BLaER1 treated with 17β-estradiol and CSF1 and Interleukin-3, amounts not matched to agents 10 nM and 100 nM (cell line): ENCODE measurements at regions not wholly inside any gene's neighbourhood (a gene's known extent, or its start where the extent isn't known, plus 50 kb on each side); places are given as distances from the start of the nearest gene placed in this dataset.

Experiments used
- H3K27ac ChIP-seq, 11 experiments: shearing (Covaris generic); formaldehyde crosslinking; 2 replicates each; pipeline ENCODE4 v1.8.1; 2022
- H3K27me3 ChIP-seq, 11 experiments: shearing (Covaris generic); formaldehyde crosslinking; 2 replicates each; pipeline ENCODE4 v1.8.1; 2022
- H3K36me3 ChIP-seq, 11 experiments: shearing (Covaris generic); formaldehyde crosslinking; 2 replicates each; pipeline ENCODE4 v1.8.1; 2022
- H3K4me1 ChIP-seq, 10 experiments: shearing (Covaris generic); formaldehyde crosslinking; 2 replicates each; pipeline ENCODE4 v1.8.1; 2022
- H3K4me2 ChIP-seq, 11 experiments: shearing (Covaris generic); formaldehyde crosslinking; 2 replicates each; pipeline ENCODE4 v1.8.1; 2022
- H3K4me3 ChIP-seq, 10 experiments: shearing (Covaris generic); formaldehyde crosslinking; 2 replicates each; pipeline ENCODE4 v1.8.1; 2022
- H3K9ac ChIP-seq, 11 experiments: shearing (Covaris generic); formaldehyde crosslinking; 2 replicates each; pipeline ENCODE4 v1.8.1; 2022
- H3K9me3 ChIP-seq, 11 experiments: shearing (Covaris generic); formaldehyde crosslinking; replicated peaks in 1 of 11; 2 replicates each; pipeline ENCODE4 v1.8.1; 2022
- H4K20me1 ChIP-seq, 11 experiments: shearing (Covaris generic); formaldehyde crosslinking; 2 replicates each; pipeline ENCODE4 v1.8.1; 2022
- Cebpa-rat ChIP-seq, 11 experiments: shearing (Covaris generic); IDR thresholded peaks; 2 replicates each; pipeline ENCODE4 v1.8.1; 2022

DNA sequence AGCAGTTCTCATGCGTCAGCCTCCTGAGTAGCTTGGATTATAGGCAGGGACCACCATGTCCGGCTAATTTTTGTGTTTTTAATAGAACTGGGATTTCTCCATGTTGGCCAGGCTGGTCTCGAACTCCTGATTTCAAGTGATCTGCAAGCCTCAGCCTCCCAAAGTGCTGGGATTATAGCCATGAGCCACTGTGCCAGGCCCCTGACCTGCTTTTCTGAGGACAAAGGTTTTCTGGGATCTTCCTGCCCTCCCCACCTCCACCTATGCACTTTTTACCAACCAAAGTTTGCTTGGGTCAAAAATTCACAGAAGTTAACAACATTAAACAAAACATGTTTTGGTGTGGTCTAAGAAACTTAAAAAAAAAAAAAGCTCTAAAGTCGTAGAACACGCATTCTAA lies 259.9 kb downstream of the HAUS1 start:
- peaks cover 10 to 15% (median 11%) of the 10 kb centered on the region in 11 experiments for H3K9me3 ChIP-seq
- no peak overlapping the region for H3K4me2 ChIP-seq
- no peak overlapping the region for H3K4me3 ChIP-seq
- H3K27ac ChIP-seq, result no peak overlapping the region
- H3K27me3 ChIP-seq, result no peaks in the 10 kb centered on the region
- H3K36me3 ChIP-seq, result peaks cover 6 to 86% (median 45%) of the 10 kb centered on the region in 11 experiments; a peak in 18 of 22 replicates
- H4K20me1 ChIP-seq, result peaks cover 0 to 36% (median 6%) of the 10 kb centered on the region in 11 experiments; a peak in 8 of 22 replicates
- no peak overlapping the region for H3K9ac ChIP-seq
- H3K4me1 ChIP-seq, result peaks cover 4 to 16% (median 15%) of the 10 kb centered on the region in 10 experiments
- no peak for TF ChIP-seq Cebpa-rat (IDR thresholded peaks at IDR 0.05)

DNA sequence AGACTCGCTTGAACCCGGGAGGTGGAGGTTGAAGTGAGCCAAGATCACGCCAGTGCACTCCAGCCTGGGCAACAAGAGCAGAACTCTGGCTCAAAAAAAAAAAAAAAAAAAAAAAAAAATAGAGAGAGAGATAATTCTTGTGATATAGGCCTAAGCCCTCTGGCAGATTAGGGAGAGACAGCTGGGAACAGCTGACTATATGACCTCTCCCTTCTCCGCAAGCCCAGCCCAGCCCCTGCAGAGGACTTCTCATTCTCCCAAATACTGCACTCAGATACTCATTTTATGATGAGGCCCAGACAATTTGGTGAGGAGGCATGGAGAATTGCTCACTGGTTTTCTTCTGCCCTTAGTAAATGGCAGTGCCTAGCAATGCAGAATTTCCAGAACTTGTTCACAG lies 262.0 kb downstream of the HAUS1 start:
- no peak overlapping the region for H3K9ac ChIP-seq
- H3K27ac ChIP-seq, result no peak overlapping the region
- peaks cover 0 to 78% (median 26%) of the 10 kb centered on the region in 11 experiments; a peak in 15 of 22 replicates for H3K36me3 ChIP-seq
- no peak overlapping the region for H3K4me3 ChIP-seq
- H3K4me2 ChIP-seq, result no peak overlapping the region
- peaks cover 0 to 57% (median 25%) of the 10 kb centered on the region in 11 experiments; a peak in 14 of 22 replicates for H4K20me1 ChIP-seq
- no peaks in the 10 kb centered on the region for H3K27me3 ChIP-seq
- peaks cover 0 to 15% (median 11%) of the 10 kb centered on the region in 10 experiments; a peak in 8 of 20 replicates for H3K4me1 ChIP-seq
- H3K9me3 ChIP-seq, result no peaks in the 10 kb centered on the region
- no peak for TF ChIP-seq Cebpa-rat (IDR thresholded peaks at IDR 0.05)

DNA sequence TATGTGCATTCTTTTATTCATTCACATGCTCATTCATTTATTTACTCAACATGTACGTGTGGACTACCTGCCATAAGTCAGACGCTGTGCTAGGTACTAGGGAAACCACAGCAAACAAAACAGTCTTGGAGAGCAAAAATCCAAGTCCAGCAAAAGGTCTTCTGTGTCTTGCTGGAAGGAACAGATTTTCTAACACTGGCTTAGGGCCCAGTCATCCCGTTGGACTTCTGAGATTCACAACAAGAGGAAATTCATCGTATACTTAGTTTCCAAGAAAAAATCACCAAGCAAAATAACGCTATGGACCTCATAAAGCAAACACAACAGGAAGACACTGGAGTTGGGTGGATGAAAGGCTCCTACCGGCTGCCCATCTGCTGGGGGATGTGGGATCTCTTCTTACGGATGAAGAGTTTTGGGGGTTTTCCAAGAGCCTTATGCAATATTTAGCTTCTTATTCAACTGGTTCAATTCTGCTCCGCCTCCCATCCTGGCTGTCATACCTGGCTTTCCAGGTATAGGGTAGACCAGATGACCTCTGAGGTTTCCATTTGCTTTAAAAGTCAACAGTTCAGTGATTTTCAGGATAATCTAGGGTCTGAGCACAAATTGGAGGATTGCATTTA lies 262.7 kb downstream of the HAUS1 start:
- no peaks in the 10 kb centered on the region for H3K9me3 ChIP-seq
- no peaks in the 10 kb centered on the region for H3K27me3 ChIP-seq
- TF ChIP-seq Cebpa-rat (IDR thresholded peaks at IDR 0.05), result no peak
- H3K27ac ChIP-seq, result no peak overlapping the region
- no peak overlapping the region for H3K4me2 ChIP-seq
- no peak overlapping the region for H3K9ac ChIP-seq
- no peak overlapping the region for H3K4me3 ChIP-seq
- H3K36me3 ChIP-seq, result peaks cover 0 to 77% (median 29%) of the 10 kb centered on the region in 11 experiments; a peak in 15 of 22 replicates
- H3K4me1 ChIP-seq, result peaks cover 0 to 11% (median 6%) of the 10 kb centered on the region in 10 experiments; a peak in 9 of 20 replicates
- H4K20me1 ChIP-seq, result peaks cover 0 to 60% (median 31%) of the 10 kb centered on the region in 11 experiments; a peak in 17 of 22 replicates

DNA sequence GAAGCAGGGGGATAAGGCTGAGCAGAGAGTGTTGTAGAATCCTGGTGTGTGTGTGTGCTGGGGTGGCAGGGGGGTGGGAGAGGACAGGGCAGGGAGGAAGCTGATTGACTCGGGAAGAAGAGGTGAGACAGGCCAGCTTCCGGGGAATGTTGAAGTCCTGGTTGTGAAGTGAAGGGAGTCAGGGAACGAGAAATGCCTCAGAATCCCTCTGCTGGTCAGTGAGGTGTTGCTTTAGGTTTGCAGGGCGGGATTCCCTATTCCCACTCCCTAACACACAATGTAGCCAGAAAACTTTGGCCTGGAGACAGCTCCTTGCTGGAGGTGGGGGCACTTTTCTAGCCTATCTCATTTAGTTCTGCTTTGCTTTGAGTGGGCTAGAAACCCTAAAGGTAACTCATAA lies 265.1 kb downstream of the HAUS1 start:
- Histone ChIP-seq H3K4me1 (peaks cover 0 to 11% (median 0%) of the 10 kb centered on the region in 10 experiments; a peak in 4 of 20 replicates), H3K9me3 (no peaks in the 10 kb centered on the region), H3K27ac (no peak overlapping the region), H3K4me3 (no peak overlapping the region), H3K4me2 (no peak overlapping the region), H3K27me3 (no peaks in the 10 kb centered on the region), H3K9ac (no peak overlapping the region), H3K36me3 (peaks cover 0 to 74% (median 15%) of the 10 kb centered on the region in 11 experiments; a peak in 13 of 22 replicates), H4K20me1 (peaks cover 0 to 78% (median 53%) of the 10 kb centered on the region in 11 experiments; a peak in 17 of 22 replicates)
- TF ChIP-seq Cebpa-rat (IDR thresholded peaks at IDR 0.05), result no peak

DNA sequence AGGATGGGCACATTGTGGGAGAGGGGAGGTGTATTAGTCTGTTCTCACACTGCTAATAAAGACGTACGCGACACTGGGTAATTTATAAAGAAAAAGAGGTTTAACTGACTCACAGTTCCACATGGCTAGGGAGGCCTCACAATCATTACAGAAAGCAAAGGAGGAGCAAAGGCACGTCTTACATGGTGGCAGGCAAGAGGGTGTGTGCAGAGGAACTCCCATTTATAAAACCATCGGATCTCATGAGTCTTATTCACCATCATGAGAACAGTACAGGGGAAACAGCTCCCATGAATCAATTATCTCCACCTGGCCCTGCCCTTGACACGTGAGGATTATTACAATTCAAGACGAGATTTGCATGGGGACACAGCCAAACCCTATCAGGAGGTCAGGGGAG lies 266.7 kb downstream of the HAUS1 start:
- peaks cover 0 to 11% (median 0%) of the 10 kb centered on the region in 10 experiments; a peak in 5 of 20 replicates for H3K4me1 ChIP-seq
- H3K27me3 ChIP-seq, result no peaks in the 10 kb centered on the region
- no peak for TF ChIP-seq Cebpa-rat (IDR thresholded peaks at IDR 0.05)
- H3K9me3 ChIP-seq, result no peaks in the 10 kb centered on the region
- H3K4me2 ChIP-seq, result no peak overlapping the region
- no peak overlapping the region for H3K4me3 ChIP-seq
- peaks cover 0 to 92% (median 63%) of the 10 kb centered on the region in 11 experiments; a peak in 17 of 22 replicates for H4K20me1 ChIP-seq
- H3K27ac ChIP-seq, result no peak overlapping the region
- H3K36me3 ChIP-seq, result peaks cover 0 to 75% (median 15%) of the 10 kb centered on the region in 11 experiments; a peak in 11 of 22 replicates
- H3K9ac ChIP-seq, result no peak overlapping the region

DNA sequence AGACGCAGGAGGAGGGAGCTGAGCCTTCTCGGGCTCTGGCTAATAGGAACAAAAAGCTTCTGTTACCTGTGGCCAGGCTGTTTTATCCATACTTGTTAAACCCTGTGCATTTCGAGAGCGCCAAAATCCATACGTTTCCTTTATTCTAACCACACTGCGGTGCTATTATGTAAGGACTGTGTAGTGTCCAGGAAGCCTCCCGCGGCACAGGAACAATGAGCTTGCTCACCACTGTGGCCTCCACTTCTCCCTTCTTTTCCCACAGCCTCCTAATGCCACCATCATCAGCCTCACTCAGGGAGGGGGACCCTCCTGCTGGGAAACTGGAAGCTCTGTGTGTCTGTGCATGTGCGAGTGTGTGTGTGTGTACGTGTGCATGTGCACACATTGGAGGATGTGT lies 268.5 kb downstream of the HAUS1 start:
- peaks cover 0 to 98% (median 74%) of the 10 kb centered on the region in 11 experiments; a peak in 17 of 22 replicates for H4K20me1 ChIP-seq
- peaks cover 0 to 68% (median 12%) of the 10 kb centered on the region in 11 experiments; a peak in 11 of 22 replicates for H3K36me3 ChIP-seq
- TF ChIP-seq Cebpa-rat (IDR thresholded peaks at IDR 0.05), result no peak
- H3K9ac ChIP-seq, result no peak overlapping the region
- no peak overlapping the region for H3K27ac ChIP-seq
- no peaks in the 10 kb centered on the region for H3K27me3 ChIP-seq
- peaks cover 0 to 11% (median 0%) of the 10 kb centered on the region in 10 experiments; a peak in 5 of 20 replicates for H3K4me1 ChIP-seq
- H3K4me2 ChIP-seq, result no peak overlapping the region
- no peaks in the 10 kb centered on the region for H3K9me3 ChIP-seq
- no peak overlapping the region for H3K4me3 ChIP-seq

DNA sequence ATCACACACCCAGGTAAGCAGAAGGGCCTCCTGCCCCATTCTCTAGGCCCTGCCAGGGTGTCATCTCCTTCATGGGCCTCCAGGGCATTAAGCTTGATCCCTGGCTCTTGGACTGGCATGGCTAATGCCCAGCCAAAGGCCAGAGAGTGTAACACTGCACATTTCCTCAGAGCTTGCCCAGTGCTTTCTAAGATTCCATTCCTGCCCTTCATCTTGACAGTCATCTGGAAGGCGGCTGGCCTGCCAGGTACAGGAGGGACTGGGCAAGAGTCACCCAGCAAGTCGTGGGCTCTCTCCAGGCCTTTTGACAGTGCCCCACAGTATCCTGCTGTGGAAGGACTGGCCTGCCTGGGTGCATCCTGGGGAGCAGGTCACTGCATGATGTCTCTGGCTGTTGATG lies 268.9 kb downstream of the HAUS1 start:
- peaks cover 0 to 68% (median 12%) of the 10 kb centered on the region in 11 experiments; a peak in 11 of 22 replicates for H3K36me3 ChIP-seq
- peaks cover 0 to 11% (median 0%) of the 10 kb centered on the region in 10 experiments; a peak in 5 of 20 replicates for H3K4me1 ChIP-seq
- no peak overlapping the region for H3K4me2 ChIP-seq
- H3K9ac ChIP-seq, result no peak overlapping the region
- H3K4me3 ChIP-seq, result no peak overlapping the region
- H4K20me1 ChIP-seq, result peaks cover 0 to 98% (median 78%) of the 10 kb centered on the region in 11 experiments; a peak in 17 of 22 replicates
- H3K27me3 ChIP-seq, result no peaks in the 10 kb centered on the region
- H3K9me3 ChIP-seq, result no peaks in the 10 kb centered on the region
- no peak for TF ChIP-seq Cebpa-rat (IDR thresholded peaks at IDR 0.05)
- H3K27ac ChIP-seq, result no peak overlapping the region

DNA sequence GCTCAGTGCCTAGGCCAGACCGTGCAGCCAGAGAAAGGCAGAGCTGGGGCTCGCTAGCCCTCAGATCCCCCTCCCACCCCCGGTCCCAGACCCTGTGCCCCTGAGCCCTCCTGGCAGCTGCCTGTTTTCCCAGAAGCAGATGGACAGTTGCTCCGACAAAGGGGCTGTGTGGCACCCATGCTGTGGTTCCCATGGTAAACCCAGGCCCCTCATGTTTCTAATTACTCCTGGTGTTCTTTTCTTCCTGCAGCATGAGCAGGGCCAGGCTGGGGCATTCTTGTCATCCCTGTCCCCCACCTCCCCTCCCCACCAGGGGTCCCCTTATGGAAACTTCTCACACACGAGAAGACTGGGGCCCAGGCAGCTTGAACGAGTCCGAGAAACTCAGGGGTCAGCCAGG lies 269.6 kb downstream of the HAUS1 start:
- Histone ChIP-seq H3K4me3 (no peak overlapping the region), H3K27ac (no peak overlapping the region), H4K20me1 (peaks cover 0 to 98% (median 85%) of the 10 kb centered on the region in 11 experiments; a peak in 17 of 22 replicates), H3K4me1 (peaks cover 0 to 11% (median 0%) of the 10 kb centered on the region in 10 experiments; a peak in 5 of 20 replicates), H3K36me3 (peaks cover 0 to 67% (median 14%) of the 10 kb centered on the region in 11 experiments; a peak in 11 of 22 replicates), H3K27me3 (no peaks in the 10 kb centered on the region), H3K4me2 (no peak overlapping the region), H3K9me3 (no peaks in the 10 kb centered on the region), H3K9ac (no peak overlapping the region)
- no peak for TF ChIP-seq Cebpa-rat (IDR thresholded peaks at IDR 0.05)

DNA sequence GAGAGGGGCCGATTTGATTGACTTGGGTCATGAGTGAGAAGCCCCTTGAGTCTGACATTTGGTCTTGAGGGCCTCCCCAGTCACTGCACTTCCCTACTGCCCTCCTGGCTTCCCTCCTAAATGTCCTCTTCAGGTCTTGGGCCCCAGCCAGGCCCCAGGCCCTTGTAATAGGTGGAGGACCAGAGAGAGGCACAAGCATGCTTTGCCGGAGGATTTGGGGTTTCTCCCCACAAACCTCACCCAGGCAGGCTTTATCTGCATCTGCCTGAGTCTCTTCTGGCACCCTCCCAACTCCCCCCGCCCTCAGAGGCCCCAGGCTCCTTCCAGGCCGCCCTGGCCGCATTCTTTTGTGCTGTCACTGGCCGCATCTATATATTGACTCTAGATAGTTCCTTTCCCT lies 270.7 kb downstream of the HAUS1 start:
- Histone ChIP-seq H3K4me3 (no peak overlapping the region), H3K27ac (no peak overlapping the region), H3K27me3 (no peaks in the 10 kb centered on the region), H3K4me2 (no peak overlapping the region), H3K9ac (no peak overlapping the region), H3K36me3 (peaks cover 0 to 64% (median 13%) of the 10 kb centered on the region in 11 experiments; a peak in 11 of 22 replicates), H3K9me3 (no peaks in the 10 kb centered on the region), H4K20me1 (peaks cover 0 to 99% (median 88%) of the 10 kb centered on the region in 11 experiments; a peak in 17 of 22 replicates), H3K4me1 (peaks cover 0 to 11% (median 0%) of the 10 kb centered on the region in 10 experiments; a peak in 5 of 20 replicates)
- TF ChIP-seq Cebpa-rat (IDR thresholded peaks at IDR 0.05), result no peak
